Cerebellar cortex (tissue), 1 donor: ENCODE measurements at regions not wholly inside any gene's neighbourhood (a gene's known extent, or its start where the extent isn't known, plus 50 kb on each side); places are given as distances from the start of the nearest gene placed in this dataset.
"Not testable (repeated sequence)": the region's sequence is repeated elsewhere in the genome, so short reads cannot be mapped to it uniquely, and the experiment has no call there.

Experiments used
- DNase-seq: peaks from one replicate; pipeline ENCODE4 v3.0.0-alpha.2; 2015; ENCODE audit warnings: low spot score

DNA sequence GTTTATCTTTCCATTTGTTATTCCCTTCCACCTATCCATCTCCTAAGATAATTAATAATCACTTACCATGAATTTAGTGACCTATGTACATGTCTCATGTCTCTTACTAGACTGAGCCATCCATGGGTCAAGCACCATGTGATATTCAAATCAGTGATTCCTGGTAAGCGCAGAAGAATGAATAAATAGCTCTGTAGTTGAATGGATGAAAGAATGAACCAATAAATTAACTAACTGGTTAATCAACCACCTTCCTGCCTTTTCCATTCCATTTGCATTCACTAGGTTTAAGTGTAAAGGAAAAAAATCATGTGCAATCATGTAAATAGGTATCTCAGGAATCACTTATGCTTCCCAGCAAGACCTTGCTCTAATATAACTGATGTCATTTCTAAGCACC, 779.5 kb downstream of the NTRK3 start:
- DNase-seq: no peak

DNA sequence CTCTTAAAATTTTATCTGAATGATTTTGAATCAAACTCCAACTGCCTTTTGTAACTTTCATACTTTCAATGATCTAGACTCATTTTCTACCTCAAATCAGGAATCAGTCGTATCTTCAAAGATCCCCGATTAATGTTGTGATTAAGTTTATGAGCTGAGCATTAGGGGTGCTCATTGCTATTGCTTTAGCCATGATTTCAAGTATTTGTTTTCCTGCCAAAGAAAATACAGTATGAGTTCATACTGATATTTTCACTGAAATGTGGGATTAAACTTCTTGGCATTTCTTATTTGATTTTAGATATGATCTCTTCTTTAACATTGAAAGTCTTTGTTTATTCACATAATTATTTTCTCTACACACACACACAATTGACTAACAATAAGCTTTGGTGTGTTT, 785.6 kb downstream of the NTRK3 start:
- DNase-seq: no peak

DNA sequence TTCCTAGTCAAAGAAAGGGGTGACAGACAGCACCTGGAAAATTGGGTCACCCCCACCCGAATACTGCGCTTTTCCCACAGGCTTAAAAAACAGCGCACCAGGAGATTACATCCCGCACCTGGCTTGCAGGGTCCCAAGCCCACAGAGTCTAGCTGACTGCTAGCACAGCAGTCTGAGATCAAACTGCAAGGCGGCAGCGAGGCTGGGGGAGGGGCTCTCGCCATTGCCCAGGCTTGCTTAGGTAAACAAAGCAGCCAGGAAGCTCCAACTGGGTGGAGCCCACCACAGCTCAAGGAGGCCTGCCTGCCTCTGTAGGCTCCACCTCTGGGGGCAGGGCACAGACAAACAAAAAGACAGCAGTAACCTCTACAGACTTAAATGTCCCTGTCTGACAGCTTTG, 792.6 kb downstream of the NTRK3 start:
- DNase-seq: not testable (repeated sequence)

DNA sequence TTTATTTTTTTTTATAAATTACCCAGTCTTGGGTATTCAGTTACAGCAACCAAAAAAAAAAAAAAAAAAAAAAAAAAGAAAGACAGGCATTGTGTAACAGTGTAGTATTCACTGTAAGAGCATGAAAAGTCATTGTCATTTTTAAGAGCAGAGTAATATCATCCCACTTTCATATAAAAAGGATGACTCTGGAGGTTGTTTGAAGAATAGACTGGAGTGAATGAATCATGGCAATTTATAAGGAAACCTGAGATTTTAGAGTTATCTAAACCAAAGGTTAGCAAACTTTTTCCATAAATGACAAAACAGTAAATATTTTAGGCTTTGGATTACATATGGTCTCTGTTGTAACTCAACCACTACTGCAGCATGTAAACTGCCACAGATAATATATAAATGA, 794.9 kb downstream of the NTRK3 start:
- no peak for DNase-seq

DNA sequence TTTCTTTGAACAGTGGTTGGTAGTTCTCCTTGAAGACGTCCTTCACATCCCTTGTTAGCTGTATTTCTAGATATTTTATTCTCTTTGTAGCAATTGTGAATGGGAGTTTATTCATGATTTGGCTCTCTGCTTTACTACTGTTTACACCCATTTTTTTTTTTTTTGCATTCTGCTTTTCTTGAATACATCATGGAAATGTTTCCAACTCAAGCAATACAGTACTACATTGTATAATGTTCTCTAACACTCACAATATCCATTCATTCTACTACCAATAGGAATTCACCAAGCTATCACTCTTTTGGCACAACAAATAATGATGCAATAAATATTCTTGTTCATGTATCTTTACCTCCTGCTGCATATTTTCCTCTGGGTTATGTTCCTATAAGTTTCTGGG, 801.7 kb downstream of the NTRK3 start:
- no peak for DNase-seq

DNA sequence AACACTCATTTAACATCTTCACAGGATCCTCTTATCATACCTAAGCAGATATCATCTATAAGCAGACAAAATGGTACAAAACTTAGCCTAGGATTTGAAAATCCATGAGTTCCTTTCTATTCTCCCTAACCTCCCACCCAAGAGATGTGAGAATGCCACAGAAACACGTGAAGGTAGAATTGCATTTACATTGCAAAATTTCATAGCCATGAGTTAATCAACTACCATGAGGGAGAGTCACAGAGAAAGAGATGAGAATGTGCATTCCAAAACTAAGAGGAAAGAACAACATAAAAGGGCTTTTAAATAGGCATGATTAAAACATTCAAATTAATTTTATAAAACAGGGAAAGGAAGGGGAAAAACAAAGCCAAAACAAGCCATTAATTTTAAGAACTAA, 806.2 kb downstream of the NTRK3 start:
- DNase-seq: no peak

DNA sequence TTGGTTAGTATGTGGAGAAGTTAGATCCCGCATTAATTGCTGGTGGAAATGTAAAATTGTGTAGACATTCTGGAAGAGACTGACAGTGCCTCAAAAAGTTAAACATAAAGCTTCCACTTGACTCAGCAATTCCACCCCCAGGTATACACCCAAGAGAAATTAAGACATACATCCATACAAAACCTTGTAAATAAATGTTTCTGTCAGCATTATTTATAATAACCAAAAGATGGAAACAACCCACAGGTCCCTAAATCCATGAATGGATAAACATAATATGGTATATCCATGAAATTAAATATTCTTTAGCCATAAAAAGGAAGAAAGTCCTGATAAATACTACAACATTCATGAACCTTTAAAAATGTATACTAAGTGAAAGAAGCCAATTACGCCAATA, 817.4 kb downstream of the NTRK3 start:
- no peak for DNase-seq

DNA sequence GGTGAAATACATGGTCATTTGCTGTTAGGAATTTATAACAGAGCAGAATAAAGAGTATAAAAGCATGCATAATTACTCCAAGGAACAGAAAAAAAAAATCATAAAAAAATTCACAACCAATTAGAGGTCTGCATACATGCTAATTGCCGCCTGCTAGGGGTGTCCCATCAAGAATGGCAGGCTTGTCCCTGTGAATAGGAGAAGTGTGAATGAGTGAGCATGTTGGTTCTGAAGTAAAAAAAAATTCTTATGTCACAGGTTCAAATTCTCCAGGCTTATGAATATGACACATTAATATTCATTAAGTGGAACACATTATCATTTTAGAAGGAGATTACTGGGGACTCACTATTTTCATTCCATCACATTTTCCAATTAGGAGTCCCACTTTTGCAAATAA, 822.7 kb downstream of the NTRK3 start:
- no peak for DNase-seq

DNA sequence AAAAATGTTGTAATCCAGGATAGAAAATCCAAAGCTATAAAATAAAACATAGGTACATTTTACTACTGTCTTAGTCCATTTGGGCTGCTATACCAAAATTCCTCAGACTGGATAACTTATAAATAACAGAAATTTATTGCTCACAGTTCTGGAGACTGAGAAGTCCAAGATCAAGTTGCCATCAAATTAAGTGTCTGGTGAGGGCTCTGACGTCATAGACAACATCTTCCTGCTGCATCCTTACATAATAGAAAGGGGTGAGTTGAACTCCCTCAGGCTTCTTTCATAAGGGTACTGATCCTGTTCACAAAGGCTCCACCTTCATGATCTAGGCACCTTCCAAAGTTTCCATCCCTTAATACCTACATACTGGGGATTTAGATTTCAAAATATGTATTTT, 826.8 kb downstream of the NTRK3 start:
- no peak for DNase-seq

DNA sequence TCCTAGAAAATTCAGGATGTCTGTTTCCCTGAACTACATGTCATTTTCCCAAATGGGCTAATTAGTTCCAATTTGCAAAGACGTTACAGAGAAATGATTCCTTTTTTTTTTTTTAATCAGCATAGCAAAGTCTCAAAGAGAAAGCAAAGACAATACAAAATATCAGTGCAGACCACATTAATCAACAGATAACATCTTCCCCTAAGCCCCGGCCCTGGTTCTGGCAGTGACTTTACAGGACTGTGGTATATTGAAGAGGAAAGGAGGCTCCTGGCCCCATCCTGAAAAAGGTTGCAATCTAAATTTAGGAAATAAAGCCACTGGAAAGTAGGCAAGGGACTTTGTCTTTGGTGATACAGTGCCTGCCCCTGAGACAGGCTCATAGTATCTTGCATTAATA, 836.5 kb downstream of the NTRK3 start:
- no peak for DNase-seq

DNA sequence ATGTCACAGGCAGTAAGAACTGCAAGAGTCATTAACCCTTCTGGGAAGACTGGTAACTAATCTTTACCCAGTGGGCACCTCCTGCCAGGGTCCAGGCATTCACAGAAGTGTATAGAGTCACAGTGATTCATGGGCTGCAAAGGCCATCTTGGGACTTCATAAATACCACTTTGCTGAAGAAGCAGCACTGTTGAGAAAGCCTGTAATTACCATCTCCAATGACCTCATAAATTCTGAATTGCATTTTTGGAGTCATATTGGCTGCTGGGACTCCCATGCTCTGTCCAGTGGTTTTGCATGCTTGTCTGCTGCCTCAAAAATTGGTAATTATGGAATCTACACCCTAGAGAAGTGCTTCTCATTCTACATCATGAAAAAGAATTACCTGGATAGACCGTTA, 837.2 kb downstream of the NTRK3 start:
- DNase-seq: no peak

DNA sequence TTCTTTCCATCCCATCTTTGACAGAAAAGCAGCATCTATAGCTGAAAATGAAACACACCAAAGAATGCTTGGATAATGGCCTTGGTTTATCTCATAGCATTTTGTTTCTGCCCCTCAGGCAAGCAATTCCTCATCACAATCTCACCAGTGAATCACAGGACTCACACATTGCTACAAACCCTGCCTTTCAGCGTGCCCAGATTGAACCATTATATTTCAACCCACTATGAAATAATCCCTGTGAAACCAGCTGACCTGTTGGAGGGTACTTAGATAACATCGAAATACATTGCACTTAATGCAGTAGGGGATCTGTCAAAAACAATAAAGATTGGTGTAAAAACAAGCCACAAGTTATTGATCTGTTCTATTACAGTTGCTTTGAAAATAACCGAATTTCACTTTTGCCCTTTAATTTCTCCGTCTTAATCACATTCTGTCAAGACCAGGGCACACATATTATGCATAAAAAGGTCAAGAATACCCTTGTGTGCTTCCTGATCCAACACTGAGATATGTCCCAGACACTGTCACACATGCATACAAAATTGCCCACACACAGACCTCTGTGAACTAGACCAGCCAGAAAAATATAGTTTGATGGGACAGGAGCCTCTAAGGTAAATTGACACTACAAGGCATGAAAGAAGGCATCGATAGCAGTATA, 839.8 kb downstream of the NTRK3 start:
- DNase-seq: no peak

DNA sequence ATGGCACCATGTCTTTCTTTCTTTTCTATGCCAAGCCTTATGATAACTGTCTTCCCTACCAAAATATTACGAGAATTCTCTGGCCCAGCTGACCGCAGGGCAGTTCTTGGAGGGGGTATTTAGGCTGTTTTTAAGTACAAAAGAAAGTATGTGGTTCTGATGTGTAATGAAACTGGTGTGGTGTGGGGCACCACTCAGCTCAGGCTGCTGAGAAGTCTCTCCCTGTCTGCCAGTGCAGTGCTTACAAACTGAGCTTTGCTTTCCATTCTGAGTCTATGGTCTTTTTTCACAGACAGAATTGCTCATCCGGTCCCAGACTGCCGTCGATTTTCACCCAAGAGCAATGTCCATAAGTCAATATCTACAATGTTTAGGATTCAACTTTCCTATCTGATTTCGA, 847.6 kb downstream of the NTRK3 start:
- DNase-seq: no peak

DNA sequence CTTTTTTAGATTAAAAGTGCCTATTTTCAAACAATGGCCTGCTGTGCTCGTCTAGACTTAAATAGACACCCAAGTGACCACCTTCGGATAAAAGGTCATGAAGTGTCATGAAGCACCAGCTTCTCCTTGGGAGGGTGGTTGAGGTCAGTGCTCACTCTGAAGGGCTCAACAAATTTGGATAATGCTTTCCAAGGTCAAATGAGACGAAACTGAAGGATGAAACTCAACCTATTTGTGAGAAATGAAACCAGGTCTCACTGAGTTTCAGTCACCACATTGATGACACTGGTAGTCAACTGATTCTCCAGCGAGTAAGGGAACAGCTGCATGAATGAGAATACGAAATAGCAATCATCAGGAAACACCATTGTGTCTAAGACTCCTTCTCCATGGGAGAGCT, 852.6 kb downstream of the NTRK3 start:
- DNase-seq: no peak

DNA sequence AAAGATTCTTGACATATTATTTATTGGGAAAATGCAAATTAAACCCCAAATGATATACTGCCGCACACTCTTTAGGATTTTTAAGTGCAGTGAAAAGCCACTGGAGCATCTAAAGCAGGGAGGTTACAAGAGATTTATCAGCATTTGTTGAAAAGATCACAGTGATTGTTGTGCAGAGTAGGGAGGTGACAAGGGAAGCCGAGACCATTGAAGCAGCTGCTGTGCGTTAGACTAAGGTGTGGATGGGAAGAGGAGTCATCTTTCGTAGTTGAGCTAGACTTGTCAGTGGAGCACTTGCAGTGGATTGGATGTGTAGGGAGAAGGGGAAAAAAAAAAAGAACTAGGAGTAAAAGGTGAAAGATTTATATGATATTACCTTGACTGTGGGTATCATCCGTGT, 854.6 kb downstream of the NTRK3 start:
- no peak for DNase-seq

DNA sequence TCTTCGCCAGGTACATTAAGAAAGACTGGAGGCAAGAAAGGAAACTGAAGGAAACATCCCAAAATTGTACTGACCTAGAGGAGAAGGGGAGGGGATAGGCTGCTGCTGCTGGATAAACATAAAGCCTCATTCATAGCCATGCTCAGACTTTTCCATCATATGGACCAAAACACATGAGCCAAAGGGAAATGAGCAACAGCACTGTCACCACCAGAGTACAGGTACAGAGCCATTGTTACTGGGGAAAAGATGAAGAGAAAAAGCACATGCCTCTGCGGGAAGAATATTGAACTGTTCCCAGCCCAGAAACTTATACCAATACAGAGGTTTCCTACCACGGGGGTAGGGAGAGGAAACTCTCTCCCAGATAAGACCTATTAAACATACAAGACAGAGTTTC, 861.9 kb downstream of the NTRK3 start:
- DNase-seq: no peak

DNA sequence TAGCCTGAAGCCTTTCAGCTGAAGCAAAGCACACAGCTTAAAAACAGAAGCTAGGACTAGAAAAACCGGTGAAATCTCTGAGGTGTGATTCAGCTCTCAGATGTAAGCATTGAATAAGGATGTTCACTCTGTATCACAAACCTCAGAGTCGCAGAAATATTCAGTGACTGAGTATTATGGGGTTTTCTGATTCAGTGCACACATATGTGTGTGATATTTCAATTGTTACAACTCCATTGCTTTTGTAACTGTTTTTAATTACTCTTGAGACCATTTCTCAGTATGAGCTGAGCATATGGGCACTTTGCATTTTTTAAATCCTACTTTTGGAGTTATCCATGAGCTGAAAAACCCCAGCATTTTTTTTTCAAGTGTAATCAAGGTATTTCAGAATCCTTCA, 868.8 kb downstream of the NTRK3 start:
- DNase-seq: no peak

DNA sequence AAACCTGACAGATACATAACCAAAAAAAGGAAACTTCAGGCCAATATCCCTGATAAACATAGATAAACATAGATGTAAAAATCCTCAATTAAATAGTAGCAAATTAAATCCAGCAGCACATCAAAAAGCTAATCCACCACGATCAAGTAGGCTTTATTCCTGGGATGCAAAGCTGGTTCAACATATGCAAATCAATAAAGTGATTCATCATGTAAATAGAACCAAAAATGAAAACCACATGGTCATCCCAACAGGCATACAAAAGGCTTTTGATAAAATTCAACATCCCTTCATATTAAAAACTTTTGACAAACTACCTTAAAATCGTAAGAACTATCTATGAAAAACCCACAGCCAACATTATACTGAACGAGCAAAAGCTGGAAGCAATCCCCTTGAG, 882.2 kb downstream of the NTRK3 start:
- DNase-seq: no peak

DNA sequence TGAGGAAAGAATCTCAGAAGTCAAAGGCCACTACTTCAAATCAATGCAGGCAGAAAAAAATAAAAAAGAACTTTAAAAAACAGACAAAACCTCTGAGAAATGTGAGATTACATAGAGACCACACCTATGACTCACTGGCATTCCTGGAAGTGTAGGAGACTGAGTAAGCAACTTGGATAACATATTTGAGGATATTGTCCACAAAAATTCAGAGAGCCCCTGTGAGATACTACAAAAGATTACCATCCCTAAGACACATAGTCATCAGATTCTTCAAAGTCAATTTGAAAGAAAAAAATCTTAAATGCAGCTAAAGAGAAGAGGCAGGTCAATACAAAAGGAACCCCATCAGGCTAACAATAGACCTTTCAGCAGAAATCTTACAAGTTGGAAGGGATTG, 887.3 kb downstream of the NTRK3 start:
- peak; percentile 6 for DNase-seq

DNA sequence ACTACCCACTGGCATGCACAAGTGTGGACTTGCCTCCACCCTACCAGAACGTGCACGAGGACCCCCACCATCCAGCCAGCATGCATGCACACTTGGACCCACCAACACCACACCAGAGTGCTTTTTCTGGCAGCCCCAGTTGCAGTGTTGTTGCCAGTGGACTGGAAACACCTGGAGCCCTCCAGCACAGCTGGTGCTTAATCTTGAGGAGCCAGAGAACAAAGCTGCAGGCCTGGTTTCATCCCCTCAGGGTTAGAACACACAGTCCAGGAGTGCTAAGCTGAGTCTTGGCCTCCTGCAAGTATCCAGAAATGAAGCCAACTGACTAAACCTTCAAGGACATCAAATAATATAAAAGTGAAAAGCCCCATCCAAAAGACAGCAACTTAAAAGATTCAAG, 888.0 kb downstream of the NTRK3 start:
- no peak for DNase-seq

DNA sequence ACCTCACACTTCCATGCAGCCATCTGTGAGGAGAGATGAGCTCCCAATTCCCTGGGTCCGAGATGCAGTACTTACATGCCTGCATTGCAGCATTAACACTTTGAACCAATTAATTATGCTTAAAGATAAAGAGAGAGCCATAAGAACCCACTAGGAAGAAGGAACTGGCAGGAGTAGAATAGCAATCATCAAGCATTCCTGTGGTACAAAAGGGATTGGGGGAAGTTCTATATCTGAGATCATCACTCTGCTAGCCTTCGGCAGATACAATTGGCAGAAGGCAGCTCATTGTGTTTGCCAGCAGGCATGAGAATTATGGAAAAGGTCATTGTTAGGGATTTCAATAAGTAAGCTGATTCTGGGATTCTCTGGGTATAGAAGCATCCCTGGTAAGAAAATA, 891.4 kb downstream of the NTRK3 start:
- no peak for DNase-seq

DNA sequence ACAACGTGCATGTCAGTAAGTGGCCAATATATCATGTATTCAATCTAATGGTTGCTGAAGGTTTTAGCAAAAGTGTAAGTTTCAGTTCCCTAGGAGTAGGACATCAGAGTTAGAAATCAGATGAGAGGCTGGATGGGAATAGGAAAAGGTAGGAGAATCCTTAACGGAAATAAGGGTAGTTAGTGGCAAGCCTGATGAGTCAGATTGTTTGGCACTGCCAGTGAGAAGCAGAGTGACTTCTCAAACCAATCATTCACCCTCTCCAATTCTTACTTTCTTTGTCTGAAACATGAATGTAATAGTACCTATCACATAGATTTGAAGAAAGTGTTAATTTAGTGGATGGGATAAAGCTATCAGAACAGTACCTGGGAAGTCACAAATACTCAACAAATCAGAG, 894.0 kb downstream of the NTRK3 start:
- no peak for DNase-seq

DNA sequence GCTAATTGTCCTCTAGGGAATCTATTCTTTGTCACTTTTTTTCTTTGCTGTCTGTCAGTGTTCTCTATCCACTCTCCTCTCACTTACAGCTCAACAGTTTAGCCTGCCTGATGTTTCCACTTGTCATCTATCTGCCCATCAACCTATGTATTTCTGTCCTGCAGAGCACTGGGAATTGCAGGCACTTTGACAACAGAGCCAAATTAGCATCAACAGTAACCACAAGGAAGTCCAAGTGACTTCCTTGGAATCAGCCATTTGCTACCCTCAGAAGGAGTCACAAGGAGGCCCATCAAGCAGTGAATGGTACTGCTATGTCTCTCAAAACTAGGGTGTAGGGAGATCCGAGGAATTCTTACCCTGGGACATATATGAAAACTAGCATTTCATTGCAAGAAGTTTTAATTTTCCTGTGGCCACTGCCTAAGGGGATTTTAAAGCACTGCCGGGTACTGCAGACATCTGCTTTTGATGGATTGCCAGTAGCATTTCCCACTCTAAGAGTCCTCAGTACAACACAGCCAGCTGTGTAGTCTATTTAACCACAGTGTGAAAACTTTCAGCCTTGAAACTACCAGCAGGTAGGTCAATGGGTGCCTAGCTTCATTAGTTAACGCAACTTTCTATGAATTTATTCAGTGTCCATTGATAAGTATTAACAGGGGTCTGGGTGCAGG, 898.8 kb downstream of the NTRK3 start:
- no peak for DNase-seq

DNA sequence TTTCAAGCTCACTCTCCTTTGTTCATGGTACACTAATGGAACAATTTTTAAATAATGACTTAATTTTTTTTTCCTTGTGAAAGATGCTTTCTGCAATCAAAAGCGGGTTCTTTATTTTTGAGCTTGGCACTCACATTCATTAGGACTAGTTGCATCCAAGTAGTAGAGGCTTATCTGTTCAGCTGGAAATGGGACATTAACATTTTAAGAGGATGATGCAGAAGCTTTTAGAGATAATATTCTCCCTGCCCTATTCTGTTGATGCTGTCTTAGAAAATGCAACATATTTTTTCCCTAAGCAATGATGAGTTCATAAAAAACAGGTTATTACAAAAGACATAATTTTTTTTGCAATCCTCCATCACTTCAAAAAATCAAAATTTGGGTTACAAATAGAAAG, 900.6 kb downstream of the NTRK3 start:
- no peak for DNase-seq
